NCI-H510A treated with DMSO at 0.1 percent for 48 hours (cell line): ENCODE measurements at regions not wholly inside any gene's neighbourhood (a gene's known extent, or its start where the extent isn't known, plus 50 kb on each side); places are given as distances from the start of the nearest gene placed in this dataset.

Experiments
- DNase-seq: peaks from one replicate; lab custom pipeline; 2025; lab: John Stamatoyannopoulos, UW

DNA sequence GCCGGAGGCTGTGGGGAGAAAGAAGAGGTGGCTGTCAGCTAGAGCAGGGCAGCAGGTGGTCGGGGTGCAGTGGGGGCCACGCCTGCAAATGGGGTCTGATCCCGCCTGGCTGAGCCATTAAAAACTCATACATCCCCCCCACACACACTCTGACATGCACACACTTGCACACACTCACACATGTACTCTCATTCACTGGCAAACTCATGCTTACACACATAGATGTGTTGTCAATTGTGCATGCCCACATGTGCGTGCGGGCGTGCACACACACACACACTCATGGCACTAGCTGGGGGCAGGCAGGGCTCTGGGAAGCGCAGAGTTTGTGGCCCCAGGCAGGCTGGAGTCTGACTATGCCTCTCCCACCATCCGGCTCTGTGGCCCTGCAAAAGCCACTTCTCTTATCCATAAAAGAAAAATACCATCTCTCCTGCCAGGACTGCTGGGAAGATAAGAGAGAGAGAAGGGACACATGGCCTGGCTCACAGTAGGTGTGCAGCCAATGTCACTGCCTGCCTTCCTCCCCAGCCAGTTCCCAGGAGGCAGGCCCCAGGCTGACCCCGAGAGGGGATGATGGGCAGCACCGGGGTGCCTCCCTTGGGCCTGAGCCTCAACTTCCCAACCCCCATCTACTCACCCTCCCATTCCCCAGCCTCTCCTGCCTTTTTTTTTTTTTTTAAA lies 163.5 kb upstream of the LINGO1 start:
- DNase-seq: no peak

DNA sequence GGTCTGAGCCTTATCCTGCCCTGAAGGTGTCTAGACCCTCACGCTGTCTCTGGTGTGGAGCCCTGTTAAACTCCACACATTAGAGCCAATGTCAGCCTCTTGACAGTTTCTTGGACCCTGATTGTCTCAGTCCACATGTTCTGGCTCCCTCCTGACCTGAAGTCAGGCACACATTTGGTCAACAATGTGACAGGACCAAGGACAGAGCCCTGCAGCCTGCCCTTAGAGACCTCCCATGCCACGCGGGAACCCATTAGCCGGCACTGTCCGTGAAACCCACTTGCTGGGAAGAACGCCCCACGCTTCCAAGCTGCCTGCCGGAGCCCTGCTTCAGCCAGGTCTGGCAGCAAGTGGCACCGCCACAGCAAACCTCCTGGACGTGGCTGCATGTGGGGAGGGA lies 162.7 kb upstream of the LINGO1 start:
- no peak for DNase-seq

DNA sequence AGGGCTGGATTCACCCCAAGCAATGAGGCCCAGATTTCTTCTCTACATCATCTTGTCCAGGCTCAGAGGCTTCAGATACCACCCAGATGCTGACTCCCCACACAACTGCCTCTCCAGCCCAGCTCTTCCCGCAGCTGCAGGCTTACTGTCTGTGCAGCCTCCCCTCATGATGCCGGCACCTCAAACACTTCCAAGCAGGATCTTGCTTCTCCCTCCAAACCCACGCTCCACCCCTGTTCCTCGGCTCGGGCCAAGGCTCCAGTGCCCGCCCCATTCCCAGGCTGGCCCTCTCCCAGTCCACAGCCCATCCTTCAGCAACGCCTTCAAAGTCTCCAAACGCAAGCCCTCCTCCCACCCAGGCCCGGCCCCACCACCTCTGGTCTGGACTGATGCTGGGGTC lies 159.2 kb upstream of the LINGO1 start:
- DNase-seq: no peak

DNA sequence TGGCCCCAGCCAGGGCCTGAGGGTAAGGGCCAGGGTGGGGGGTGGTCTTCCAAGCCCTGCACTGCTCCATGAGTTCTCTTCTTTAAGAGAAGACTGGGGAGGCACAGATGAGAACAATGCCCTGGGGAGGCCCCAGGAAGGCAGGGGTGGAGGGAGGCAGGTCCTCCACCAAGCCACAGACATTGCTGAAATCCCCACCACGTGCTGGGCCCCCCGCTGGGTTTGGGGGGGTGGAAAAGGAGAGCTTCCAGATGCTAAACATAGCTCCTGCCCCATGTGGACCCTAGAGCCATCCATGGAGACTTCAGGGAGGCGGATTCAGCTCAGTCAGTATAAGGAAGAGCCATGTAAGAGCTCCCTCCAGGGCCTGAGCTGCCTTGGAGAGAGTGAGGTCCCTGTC lies 157.8 kb upstream of the LINGO1 start:
- DNase-seq: no peak

DNA sequence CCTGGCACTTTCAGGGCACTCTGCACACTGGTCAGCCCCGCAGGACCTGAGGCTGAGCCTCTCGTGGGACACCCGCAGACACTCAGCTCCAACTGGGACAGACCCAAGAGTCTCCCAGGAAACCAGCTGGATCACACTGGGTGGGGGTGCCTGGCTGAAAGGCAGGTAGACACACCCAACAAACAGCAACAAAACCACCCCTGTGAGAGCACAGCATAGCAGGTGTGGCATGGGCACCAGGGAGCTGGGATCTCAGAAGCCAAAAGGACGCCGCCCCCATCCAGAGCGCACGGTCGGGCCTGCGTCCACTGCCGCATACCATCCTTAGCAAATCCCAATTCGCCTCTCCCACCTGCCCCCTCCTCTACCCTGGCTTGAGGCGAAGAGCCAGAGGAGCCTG lies 154.2 kb upstream of the LINGO1 start:
- DNase-seq: no peak

DNA sequence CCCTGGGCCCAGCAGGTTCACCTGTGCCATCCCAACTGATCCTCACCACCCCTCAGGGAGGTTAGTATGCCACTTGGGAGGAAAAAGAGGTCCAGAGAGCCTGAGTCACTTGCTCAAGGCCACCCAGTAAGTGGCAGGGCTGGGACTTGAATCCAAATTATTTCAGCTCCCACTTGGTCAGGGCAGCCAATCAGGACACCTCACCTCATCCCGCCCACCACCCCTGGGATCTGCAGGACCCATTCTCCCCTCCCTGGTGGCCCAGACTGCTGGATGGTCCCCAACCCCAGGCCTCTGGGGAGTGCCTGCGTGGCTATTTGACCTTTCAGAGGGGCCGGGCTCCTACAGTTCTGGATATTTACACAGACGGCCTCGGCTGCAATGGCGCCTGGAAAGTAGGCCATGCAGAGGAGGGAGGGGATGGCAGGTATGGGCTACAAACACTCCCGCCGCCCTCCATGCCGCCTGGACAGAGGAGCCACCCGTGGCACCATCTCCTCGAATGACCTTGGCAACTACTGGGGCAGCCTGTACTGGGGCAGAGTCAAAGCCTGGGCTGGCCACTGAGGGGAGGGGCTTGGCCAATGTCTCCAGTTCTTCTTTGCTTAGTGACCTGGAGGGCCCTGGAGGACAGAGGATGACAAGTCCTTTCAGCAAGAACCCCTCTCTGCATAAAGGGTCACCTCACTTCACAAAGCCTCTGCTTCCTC lies 153.6 kb upstream of the LINGO1 start:
- DNase-seq: no peak

DNA sequence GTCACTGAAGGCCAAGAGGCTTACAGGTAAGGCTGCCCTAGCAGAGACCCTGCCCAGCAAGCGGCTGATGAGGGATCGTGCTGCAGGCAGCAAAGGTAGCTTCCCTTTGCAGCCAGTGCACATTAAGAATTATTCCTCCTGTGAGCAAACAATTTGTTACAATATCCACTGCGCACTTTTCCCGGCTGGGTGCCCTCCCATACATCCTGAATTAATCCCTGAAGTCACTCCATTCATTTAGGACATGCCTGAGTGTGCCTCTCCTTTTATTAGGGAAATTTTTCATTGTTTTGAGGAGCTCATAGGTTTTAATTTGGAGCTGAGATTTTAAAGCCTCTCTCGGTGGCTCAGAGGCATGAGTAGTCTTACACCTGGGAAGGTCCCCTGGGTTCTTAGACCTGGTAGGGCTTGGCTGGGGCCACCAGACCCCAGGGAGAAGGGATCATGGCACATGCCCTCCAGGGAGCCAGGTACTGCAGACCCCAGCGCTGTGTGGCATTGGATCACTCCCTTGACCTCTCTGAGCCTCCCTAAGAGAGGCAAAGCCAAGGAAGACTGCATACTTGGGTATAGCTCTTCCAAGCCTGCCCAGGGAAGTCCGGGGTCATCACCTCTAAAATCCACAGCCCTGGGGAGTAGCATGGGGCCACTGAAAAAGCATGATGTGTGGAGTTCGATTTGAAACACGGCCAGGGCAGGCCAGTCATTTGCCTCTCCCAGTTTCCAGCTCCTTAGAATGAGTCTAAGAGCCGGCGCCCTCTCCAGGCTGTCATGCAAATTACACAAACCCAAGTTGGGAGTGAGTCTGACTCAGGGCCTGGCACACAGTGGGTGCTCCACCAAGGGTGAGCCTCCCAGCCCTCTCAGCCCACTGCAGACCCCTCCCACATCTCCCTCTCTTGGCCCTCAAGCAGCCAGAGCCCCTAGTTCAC lies 151.9 kb upstream of the LINGO1 start:
- DNase-seq: no peak

DNA sequence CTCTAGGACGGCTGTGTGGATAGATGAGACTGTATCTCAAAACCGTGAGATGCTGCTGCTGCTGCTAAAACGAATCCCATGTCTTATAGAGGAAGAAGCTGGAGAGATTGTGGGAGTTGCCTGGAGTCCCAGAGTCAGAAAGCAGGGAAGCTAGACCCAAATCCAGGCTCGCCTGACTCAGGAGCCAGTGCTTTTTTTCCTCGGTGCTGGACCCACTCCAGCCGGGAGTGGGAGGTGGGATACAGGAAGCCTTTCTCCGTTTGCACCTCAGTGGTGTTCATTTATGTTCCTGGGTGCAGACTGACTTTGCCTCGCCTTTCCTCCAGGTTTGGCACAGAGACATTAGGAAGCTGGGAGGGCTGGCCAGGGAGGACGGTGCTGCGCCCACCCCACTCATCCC lies 150.9 kb upstream of the LINGO1 start:
- DNase-seq: no peak

DNA sequence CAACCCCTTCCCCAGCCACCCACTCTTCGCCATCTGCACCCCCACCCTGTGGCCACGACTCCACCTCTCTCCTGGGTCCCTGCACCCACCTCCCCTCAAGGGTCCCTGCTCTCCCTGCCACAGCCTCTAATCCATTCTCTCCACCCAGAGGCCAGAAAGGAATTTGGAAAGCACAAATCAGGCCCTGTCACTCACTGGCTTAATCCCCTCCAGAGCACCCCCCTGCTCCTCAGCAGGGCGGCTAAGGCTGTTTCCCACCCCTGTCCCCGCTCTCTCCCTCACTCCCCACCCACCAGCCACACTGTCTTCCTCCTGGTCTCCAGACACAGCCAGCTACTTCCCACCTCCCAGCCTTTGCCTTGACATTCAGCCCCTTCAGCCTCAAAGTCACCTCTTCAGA lies 150.0 kb upstream of the LINGO1 start:
- no peak for DNase-seq

- no peak for DNase-seq
Observed at GRCh38 chr15:77781946-77782240, 149.2 kb upstream of the LINGO1 start.

- DNase-seq: no peak
Observed at GRCh38 chr15:77781151-77781945, 148.6 kb upstream of the LINGO1 start.

GRCh38 chr15:77778802-77779201 lies 146.1 kb upstream of the LINGO1 start:
- DNase-seq: no peak

- DNase-seq: no peak
Observed at GRCh38 chr15:77775837-77776236, 143.1 kb upstream of the LINGO1 start.

DNA sequence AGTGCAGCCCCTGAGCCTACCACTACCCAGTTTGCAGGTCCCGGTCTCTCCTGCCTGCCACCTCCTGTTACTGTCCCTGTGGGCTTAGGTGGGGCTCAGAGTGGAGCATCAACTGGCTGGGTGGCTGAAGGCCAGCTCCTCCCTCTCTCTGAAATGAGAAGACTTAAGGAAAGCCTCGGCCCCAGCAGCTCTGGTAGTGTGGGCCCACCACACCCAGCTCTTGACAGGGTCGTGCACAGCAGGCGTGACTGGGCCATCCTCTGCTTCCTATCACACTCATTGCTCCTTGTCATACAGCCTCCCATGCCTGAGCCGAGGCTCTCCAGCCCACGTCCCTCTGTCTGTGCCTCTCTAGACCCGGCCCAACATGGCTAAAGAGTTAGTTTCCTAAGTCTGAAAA lies 142.7 kb upstream of the LINGO1 start:
- no peak for DNase-seq

- DNase-seq: no peak
Observed at GRCh38 chr15:77774350-77774749, 141.6 kb upstream of the LINGO1 start.

DNA sequence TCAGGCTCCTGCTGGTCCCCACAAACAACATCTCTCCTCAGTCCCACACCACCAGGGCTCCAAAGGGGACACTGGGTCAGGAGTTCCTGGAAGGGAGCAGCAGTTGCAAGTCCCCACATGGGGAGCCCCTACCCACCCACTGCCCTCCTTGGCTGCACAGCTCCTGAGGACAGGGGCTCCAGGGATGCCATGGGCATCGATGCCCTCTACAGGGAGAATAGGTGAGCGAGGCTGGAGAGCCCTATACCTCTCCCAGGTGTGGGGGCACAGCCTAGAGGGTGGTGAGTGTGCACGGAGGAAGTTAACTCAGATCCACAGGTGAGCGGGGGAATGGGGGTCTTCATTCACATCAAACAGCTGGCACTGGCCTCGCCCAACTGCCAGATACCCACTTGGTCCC lies 141.2 kb upstream of the LINGO1 start:
- DNase-seq: no peak

- DNase-seq: no peak
Observed at GRCh38 chr15:77772641-77773402, 140.1 kb upstream of the LINGO1 start.

DNA sequence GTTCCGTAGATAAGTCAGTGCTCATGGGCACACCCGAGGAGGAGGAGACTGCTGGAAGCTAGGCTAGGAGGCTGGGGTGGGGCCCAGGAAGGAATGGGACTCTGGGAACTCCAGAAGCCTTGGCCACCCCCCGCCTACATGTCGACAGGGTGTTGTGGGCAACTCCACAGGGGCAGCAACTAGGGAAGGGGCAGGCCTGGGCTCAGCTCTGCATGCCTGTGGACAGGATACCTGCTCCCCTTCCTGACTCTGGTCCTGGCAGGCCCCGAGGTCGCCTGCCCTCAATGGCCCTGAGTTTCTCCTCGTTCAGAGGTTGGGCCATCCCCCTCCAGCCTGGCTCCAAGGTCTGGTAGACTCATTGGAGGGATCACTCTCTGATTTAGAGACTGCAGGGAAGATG lies 138.9 kb upstream of the LINGO1 start:
- DNase-seq: no peak

- no peak for DNase-seq
Observed at GRCh38 chr15:77769700-77770099, 137.0 kb upstream of the LINGO1 start.

DNA sequence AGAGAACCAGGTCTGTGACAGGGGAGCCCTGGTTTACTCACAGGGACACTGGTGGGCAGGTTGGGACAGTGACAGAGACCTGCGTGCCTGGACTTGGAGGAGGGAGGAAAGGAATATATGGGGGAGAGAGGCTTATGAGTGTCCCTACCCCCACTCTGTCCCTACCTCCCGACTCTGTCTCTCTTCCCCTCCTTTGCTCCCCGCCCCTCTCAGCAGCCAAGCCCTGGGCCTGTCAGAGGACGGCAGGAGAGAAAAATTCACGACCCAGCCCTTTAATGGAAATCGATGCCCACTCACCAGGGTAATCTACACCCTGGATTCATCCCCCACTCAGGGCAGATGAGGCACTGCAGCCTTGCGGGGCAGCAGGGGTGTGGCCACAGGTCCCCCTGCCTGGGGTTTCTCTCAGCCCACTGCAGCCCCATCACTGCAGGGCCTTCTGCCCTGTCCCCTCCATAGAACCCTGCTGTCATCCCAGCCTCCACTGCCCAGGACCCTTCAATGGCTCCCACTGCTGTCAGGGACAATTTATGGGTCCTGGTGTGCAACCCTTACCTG lies 135.9 kb upstream of the LINGO1 start:
- DNase-seq: no peak

- DNase-seq: no peak
Observed at GRCh38 chr15:77768107-77768506, 135.4 kb upstream of the LINGO1 start.
